Left kidney (tissue), 1 donor: ENCODE measurements at regions not wholly inside any gene's neighbourhood (a gene's known extent, or its start where the extent isn't known, plus 50 kb on each side); places are given as distances from the start of the nearest gene placed in this dataset.

ENCODE experiments used
- DNase-seq: peaks from one replicate; pipeline ENCODE4 v3.0.0-alpha.2; 2013

DNA sequence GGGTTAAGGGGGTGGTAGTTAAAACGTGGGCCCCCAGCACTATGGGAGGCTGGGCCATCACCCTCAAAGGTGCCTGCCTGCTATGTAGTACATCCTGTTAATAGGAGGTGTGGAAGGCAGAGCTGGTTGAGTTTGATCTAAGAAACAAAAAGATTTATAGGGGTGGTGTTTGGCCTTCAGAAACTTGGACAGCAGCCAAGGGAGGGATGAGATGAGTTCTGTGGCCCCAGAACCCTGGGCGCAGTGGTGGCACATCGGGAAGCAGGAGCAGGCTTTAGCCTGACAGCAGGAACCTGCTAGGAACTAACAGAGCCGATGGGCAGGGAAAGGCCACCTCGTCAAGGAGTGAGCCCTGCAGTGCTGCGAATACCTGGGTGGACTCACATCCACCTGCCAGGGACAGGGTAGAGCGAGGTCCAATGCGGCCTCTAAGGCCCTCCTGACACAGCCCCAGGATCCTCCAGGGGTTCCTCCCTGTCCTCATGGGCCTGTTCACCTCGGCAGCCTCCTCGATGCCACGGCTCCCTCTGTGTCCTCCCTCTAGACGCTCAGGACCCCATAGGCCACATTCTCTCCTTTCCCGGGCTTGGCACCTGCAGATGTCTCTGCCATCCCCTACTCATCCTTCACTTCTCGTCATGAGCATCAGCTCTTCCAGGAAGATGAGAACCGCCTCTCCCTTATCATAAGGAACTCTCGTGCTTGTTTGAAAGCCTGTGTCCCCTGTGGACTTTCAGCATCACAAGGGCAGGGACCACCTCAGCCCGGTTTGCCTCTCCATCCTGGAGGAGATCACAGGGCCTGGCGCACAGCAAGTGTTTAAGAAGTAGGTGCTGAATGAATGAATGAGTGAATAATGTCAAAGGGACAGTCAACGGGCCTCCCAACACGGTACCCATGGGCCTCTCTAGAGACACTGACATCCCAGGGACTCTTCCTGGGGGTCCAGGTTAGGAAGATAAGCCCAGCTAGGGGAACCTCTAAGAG, 103.5 kb upstream of the TNRC6C start:
- no peak for DNase-seq

DNA sequence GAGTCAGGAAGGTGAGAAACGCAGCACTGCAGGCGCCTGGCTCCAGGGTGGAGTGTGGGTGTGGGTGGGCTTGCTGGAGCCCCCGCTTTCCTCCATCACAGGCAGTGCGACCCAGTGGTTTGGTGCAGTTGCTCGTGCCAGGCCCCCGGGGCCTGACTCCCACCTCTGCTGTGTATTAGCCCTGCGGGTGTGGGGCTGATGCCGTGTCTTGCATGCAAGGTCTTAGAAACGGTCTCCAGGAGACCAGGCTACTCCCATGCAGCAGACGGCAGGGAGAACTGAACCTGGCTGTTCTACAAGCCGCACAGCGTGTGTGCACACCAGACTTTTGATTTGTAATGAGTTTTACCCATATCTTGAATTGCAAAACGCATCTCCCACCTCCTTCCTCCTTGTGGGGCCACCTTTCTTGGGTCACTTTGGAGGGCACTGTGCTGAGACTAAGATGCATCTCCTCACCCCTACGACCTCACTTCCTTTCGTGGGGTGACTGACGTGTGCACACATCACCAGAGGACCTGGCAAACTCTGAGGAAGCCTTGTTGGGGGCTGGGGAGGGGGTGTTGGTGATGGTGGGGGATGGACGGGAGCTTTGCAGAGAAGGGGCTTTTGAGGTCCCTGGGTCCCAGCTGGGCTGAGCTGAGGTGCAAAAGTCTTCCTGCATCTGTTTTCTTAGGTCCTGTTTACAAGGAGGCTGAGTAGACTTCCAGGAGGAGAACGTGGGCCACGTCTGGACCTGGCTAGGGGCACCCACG, 101.8 kb upstream of the TNRC6C start:
- no peak for DNase-seq

DNA sequence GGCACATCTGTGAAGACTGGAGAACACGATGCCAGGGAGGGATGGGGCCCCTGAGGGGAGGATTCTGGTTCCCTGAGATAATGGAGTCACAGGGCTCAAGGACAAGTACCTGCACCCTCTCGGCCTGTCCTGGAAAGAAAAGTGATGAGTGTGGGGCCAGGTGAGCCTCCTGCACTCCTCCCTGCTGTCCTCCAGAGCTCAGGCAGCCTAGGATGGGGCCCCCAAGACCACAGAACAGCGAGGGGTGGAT, 101.3 kb upstream of the TNRC6C start:
- no peak for DNase-seq

DNA sequence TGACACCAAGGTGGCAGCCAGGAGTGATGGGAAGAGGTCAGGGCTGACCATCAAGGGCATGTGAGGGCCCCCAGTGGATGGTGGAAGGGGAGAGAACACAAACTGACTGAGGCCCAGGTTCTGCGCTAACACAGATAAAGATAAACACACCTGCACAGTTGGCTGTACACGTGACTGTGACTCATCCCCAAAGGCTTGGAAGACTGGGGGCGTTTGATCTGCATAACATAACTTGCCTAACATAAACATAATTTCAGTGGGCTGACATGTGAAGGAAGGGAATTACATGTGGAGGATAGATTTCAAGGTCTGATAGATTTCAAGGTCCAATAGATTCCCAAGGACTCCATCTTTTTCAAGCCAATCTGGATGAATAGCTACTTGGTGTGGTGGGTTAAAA, 100.9 kb upstream of the TNRC6C start:
- DNase-seq = no peak

GRCh38 chr17:77858291-77859034, 100.0 kb upstream of the TNRC6C start:
- DNase-seq = no peak

DNA sequence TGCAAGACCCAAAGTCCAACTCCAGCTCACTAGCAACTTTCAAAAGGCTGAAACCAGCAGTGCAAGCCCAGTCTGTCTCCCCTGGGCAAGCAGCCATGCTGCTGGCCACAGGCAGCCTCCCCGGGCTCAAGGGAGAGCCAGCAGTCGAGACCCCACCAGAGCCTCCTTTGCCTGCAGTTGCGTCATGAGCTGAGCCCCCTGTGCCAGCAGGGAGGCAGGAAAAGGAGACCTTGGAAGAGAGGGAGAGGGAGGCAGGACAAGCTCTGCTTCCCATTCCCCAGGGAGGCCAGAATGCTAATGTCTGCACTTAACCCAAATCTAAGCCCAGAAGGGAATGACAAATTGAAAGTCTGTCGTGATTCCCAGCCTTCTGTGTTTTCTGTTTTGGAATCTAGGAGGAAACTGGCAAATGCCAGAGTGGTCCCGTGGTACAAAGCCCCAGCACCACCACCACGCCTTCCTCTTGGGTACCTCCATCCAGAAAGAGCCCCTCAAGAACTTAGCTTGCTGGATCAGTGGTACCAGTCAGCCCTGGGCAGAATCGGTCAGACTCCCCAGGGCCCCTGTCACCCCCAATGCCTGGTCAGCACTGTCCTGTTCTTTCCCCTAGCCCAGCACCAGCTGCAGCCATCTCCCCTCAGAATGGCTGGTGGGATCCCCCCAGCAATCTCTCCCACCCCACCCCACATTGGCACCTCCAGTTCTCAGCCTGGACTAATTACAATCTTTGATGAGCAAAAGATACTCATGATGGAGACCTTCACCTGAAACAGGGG, 99.3 kb upstream of the TNRC6C start:
- no peak for DNase-seq

- no peak for DNase-seq
Observed at GRCh38 chr17:77861133-77861695, 97.3 kb upstream of the TNRC6C start.

- DNase-seq = no peak
Observed at GRCh38 chr17:77861981-77862645, 96.4 kb upstream of the TNRC6C start.

- no peak for DNase-seq
Observed at GRCh38 chr17:77862890-77863813, 95.4 kb upstream of the TNRC6C start.

DNA sequence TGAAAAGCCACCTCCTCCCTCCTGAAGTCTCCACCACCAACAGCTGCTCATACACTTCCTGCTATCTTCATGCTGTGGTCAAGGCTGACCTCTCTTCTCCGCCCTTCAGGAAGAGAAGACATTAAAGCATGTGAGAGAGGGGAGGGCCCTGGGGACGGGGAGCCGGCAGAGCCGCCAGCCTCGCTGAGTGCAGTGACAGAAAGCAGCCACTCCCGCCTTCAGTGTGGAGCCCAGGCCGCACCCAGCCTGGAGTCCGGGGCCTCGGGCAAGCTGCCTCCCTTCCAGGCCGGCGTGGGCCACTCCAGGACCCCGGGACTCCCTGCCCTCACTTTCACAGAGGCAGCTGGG, 94.7 kb upstream of the TNRC6C start:
- no peak for DNase-seq

GRCh38 chr17:77864234-77865111, 94.0 kb upstream of the TNRC6C start:
- no peak for DNase-seq

DNA sequence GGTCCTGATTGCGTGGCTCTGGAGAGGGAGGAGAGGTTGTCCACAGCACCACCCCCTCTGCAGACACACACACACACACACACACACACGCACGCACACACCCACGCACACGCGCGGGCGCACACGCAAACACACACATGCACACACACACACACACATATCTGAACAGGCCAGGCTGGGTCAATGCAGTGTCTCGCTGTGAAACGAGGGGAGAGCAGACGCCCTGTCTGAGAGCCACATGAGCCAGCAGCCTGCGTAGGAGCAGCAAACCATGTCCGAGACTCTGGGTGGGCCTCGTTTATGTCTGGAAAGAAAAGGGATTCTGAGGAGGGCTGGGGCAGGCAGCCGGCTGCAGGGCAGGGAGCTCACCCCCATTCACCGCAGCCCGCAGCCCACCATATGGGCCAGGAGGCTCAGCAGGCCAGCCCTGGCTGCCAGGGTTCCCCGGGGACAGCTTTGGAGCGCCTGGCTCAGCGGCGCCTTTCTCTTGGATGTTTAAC, 93.3 kb upstream of the TNRC6C start:
- no peak for DNase-seq

DNA sequence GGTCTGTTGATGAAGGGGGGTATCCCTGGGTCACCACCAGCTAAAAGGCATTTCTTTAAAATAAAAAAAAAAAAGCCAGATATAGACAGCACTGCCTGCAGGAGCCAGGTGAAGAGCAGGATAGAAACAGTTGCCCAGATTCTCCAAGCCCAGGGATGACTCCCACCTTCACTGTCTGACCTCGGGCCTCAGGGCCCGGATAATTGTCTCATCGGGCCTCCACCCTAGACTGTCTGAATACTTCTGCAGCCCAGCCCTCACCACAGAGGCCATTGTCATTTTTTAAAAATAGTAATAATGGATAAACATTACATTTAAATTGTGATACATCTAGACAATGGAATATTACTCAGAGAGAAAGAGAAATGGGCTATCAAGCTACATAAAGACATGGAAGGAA, 92.8 kb upstream of the TNRC6C start:
- no peak for DNase-seq

- DNase-seq = no peak
Observed at GRCh38 chr17:77867308-77867781, 91.2 kb upstream of the TNRC6C start.

DNA sequence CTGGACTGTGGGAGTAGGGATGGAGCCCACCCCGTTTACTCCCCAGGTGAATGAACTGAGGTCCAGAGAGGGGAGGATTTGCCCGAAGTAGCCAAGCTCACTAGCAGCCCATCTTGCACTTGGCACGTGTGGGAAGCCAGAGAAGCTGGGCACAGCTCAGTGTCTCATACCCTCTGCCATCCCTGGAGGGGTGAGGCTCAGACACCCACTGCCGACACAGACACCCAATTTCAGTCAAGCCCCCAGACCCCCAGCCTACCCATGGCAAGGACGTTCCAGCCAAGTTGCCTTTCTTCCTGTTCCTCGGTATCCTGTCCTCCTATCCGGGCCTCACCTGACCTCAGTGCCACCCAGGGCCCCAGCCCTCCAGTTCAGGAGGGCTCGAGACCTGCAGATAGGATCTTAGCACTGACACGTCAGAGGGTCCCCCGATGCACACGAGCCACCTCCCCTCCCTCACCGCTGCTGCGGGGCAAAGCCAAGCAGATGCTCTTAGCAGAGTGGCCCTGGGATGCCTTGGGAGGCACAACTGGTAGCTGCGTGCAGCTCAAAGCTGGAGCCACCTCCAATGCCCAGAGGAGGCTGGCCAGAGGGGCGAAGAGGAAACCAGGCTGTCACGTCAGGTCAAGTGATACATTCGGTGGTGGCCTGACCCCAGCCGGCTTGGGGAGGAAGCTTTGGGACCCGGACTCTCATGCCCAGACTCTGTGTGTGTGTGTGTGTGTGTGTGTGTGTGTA, 90.4 kb upstream of the TNRC6C start:
- DNase-seq = no peak

GRCh38 chr17:77869041-77869599, 89.4 kb upstream of the TNRC6C start:
- no peak for DNase-seq

GRCh38 chr17:77869665-77870132, 88.8 kb upstream of the TNRC6C start:
- no peak for DNase-seq
